Muscle of leg (tissue), 3 donors: ENCODE measurements at regions not wholly inside any gene's neighbourhood (a gene's known extent, or its start where the extent isn't known, plus 50 kb on each side); places are given as distances from the start of the nearest gene placed in this dataset.

Experiments used
- DNase-seq: peaks from one replicate; pipeline ENCODE4 v3.0.0; 2013
- H3K27ac ChIP-seq: one replicate; pipeline ENCODE4 v1.5.1; 2013; ENCODE audit warnings: mild to moderate bottlenecking, low read length, control low read depth
- H3K27me3 ChIP-seq: one replicate; pipeline ENCODE4 v1.6.1; 2013; ENCODE audit warnings: low read length; ENCODE audit not compliant: control insufficient read depth, insufficient read depth
- H3K36me3 ChIP-seq: one replicate; pipeline ENCODE4 v1.6.1; 2013; ENCODE audit warnings: low read length; ENCODE audit not compliant: control insufficient read depth, insufficient read depth
- H3K4me1 ChIP-seq: one replicate; pipeline ENCODE4 v1.6.1; 2013; ENCODE audit warnings: low read length; ENCODE audit not compliant: control insufficient read depth, insufficient read depth
- H3K4me3 ChIP-seq: one replicate; pipeline ENCODE4 v1.5.1; 2013; ENCODE audit warnings: low read length, control low read depth
- H3K9me3 ChIP-seq: replicated peaks from 2 replicates; pipeline ENCODE4 v1.6.1; 2013; ENCODE audit warnings: low read depth, low read length; ENCODE audit not compliant: control insufficient read depth
- WGBS: methylation state at CpG from one replicate; pipeline ENCODE4 v1.1.5; 2013; ENCODE audit warnings: missing lambda C conversion rate; ENCODE audit not compliant: insufficient coverage; 5-methylcytosine and 5-hydroxymethylcytosine counted together

DNA sequence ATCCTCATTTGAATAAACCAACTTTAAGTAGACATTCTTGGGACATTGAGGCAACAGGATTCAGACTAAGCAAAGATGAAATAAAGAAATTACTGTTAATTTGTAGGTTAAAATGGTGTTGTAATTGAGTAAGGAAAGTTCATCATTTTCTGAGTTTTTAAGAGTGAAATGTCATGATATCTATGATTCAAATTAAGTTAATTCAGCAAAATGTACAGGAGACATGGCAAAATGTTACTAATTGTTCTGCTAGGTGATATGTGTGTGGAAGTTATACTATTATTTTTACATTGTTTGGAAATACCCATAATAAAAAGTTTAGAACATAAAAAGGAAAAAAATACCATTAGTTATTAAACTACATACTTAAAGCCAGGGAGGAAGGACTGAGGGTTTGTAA is 55.0 kb upstream of the EGLN3 start:
- peaks cover 4% of the 10 kb centered on the region for H3K4me1 ChIP-seq

DNA sequence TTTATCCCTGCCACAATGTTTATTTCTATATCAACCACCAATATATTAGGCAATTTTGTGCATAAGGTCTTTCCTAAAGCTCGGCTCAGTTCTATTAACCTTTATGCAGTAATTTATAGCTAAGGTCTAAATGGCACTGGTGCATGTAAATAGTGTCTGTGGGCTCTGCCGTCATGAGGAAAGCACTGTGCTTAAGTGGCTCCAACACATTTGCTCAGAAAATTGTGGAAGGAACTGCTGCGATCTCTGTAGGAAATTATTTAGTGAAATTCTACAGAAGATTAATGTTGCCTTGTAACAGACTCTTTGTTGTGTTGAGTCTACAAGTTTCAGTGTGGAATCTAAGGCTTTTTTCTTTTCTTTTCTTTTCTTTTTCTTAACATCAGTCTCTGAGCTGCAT is 54.0 kb upstream of the EGLN3 start:
- H3K9me3 ChIP-seq = no peaks in the 10 kb centered on the region
- no peak for DNase-seq
- 92% methylated on average over 2 of the region's 3 CpGs for WGBS
- no peak overlapping the region for H3K27ac ChIP-seq
- peaks cover 2% of the 10 kb centered on the region for H3K27me3 ChIP-seq
- peaks cover 4% of the 10 kb centered on the region for H3K4me1 ChIP-seq
- H3K36me3 ChIP-seq = no peaks in the 10 kb centered on the region
- no peak overlapping the region for H3K4me3 ChIP-seq

More for the DNA sequence above, 55.0 kb upstream of the EGLN3 start:
- H3K4me3 ChIP-seq = no peak overlapping the region
- H3K27ac ChIP-seq = no peak overlapping the region
- H3K27me3 ChIP-seq = peaks cover 2% of the 10 kb centered on the region
- DNase-seq = no peak
- no peaks in the 10 kb centered on the region for H3K36me3 ChIP-seq
- no peaks in the 10 kb centered on the region for H3K9me3 ChIP-seq

DNA sequence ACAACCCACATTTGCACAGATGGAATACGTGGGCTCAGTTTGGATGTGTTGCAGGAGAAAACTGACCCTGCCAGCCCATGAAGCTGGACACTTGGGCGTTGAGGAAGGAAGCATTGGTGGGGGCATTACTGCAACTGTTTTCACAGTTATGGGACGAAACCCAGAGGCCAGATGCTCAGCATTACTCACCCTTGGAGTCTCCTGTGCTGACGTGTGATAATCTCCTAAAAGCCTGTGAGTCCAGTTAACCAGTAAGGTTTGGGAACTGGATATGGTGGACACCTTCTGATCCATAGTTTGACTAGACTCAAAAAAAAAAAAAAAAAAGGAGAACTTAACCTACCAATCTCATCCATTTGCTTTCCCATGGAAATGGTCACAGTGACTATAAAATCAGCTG is 52.8 kb upstream of the EGLN3 start:
- DNase-seq = peak; percentile 46
- H3K27ac ChIP-seq = no peak overlapping the region

DNA sequence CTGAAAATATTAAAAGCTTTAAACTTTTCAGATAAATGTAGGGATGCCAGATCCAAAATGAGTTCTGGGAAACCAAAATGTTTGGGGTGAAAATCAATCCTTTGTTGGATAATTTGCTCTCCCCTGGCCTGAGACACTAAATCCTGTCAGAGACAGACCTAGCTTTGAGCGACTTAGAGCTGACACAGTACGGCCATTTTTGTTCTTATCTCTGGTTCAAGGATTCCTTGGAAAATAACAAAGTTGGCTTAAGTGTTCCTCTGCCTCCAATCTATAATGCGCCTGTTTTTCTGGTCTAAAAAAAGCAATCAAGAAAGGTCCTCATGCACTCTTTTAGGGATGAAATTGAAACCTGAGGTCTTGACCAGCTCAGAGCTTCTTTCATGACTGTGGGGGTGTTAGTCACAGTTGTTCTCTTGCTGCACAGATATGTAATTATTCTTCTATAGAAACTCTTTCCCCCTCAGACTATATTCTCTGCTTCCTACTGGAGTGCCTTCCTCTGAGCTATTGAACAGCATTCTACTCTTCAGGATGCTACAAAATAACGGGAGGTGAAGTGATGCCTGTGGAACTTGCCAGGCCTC is 52.3 kb upstream of the EGLN3 start:
- no peak overlapping the region for H3K4me3 ChIP-seq
- no peaks in the 10 kb centered on the region for H3K9me3 ChIP-seq
- peaks cover 4% of the 10 kb centered on the region for H3K4me1 ChIP-seq
- DNase-seq = no peak
- H3K36me3 ChIP-seq = no peaks in the 10 kb centered on the region
- H3K27me3 ChIP-seq = peaks cover 2% of the 10 kb centered on the region
- H3K27ac ChIP-seq = no peak overlapping the region
- WGBS = 88% methylated on average over 3 of the region's 4 CpGs

More for the DNA sequence above, 52.8 kb upstream of the EGLN3 start:
- H3K4me1 ChIP-seq = peaks cover 4% of the 10 kb centered on the region
- no peaks in the 10 kb centered on the region for H3K36me3 ChIP-seq
- peaks cover 2% of the 10 kb centered on the region for H3K27me3 ChIP-seq
- no peak overlapping the region for H3K4me3 ChIP-seq
- no peaks in the 10 kb centered on the region for H3K9me3 ChIP-seq
- WGBS = 92% methylated on average over 2 of the region's 4 CpGs
